ENCODE measurements at regions not wholly inside any gene's neighbourhood (a gene's known extent, or its start where the extent isn't known, plus 50 kb on each side); places are given as distances from the start of the nearest gene placed in this dataset.

DNA sequence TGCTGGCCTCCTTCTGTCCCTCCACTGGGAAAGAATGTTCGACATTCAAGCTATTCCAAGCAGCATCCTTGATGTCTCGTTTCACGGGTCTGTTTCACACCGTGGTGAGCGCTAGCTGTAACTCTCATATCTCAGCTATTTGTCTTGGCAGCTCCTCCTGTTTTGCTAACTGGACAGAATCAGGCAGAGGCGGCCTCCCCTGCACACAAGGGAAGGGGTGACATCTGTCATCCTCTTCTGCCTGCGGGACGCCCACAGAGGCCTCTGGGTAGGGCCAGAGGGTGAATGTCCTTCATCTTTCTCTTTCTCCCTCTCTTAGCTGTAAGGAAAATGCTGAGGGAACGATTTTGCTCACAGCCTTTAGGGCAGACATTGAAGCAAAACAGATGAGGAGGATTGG, 232.8 kb upstream of the GMDS start:
- TF ChIP-seq EZH2phosphoT487 (IDR thresholded peaks at IDR 0.05; ENCODE audit: borderline replicate concordance, low read length), result no peak
- TF ChIP-seq, protein P1, sequence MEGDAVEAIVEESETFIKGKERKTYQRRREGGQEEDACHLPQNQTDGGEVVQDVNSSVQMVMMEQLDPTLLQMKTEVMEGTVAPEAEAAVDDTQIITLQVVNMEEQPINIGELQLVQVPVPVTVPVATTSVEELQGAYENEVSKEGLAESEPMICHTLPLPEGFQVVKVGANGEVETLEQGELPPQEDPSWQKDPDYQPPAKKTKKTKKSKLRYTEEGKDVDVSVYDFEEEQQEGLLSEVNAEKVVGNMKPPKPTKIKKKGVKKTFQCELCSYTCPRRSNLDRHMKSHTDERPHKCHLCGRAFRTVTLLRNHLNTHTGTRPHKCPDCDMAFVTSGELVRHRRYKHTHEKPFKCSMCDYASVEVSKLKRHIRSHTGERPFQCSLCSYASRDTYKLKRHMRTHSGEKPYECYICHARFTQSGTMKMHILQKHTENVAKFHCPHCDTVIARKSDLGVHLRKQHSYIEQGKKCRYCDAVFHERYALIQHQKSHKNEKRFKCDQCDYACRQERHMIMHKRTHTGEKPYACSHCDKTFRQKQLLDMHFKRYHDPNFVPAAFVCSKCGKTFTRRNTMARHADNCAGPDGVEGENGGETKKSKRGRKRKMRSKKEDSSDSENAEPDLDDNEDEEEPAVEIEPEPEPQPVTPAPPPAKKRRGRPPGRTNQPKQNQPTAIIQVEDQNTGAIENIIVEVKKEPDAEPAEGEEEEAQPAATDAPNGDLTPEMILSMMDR (IDR thresholded peaks at IDR 0.05; ENCODE audit: low read depth, low read length, poor library complexity, severe bottlenecking), result no peak
- H3K9me2 ChIP-seq (replicated peaks; ENCODE audit: control insufficient read depth, low read length), result no peaks in the 10 kb centered on the region
- H3K4me1 ChIP-seq (ENCODE audit: control insufficient read depth, low read length), result no peaks in the 10 kb centered on the region
- no peak overlapping the region for H3K4me2 ChIP-seq (ENCODE audit: low read length)
- no peaks in the 10 kb centered on the region for H3F3A ChIP-seq (ENCODE audit: control insufficient read depth, insufficient read depth)
- no peaks in the 10 kb centered on the region for H4K20me1 ChIP-seq (ENCODE audit: control insufficient read depth, insufficient read depth, low read depth, low read length)
- H3K27ac ChIP-seq (ENCODE audit: low read depth, low read length), result no peak overlapping the region
- no peaks in the 10 kb centered on the region for H3K36me3 ChIP-seq (ENCODE audit: control insufficient read depth, low read length)
- H3K4me3 ChIP-seq (ENCODE audit: low read length), result no peak overlapping the region
- H3K27me3 ChIP-seq (ENCODE audit: control insufficient read depth, low read length), result no peaks in the 10 kb centered on the region
- no peaks in the 10 kb centered on the region for H3K79me2 ChIP-seq (ENCODE audit: control insufficient read depth, low read length)
- peaks cover 12% of the 10 kb centered on the region for H3K9me3 ChIP-seq (ENCODE audit: control insufficient read depth, insufficient read depth, low read length)

DNA sequence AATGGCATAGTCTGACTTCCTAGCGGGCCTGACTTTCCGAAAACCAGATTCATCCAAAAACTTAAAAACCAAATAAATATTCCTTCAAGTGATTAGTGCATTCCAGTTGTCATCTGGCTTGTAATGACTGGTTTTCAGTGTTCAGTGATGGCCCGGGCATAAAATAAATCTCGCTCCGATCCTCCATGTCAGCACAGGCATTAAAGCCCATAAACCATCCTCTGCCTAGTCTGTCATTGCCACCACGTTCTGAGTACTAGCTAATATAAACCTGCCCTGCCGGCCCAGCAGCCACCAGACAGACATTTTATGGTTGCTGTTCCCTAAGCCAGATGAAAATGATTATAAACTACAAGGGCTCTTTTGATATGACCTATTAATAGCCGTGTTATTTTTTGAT, 232.3 kb upstream of the GMDS start:
- no peaks in the 10 kb centered on the region for H3K4me1 ChIP-seq (ENCODE audit: control insufficient read depth, low read length)
- no peaks in the 10 kb centered on the region for H3F3A ChIP-seq (ENCODE audit: control insufficient read depth, insufficient read depth)
- no peak overlapping the region for H3K4me2 ChIP-seq (ENCODE audit: low read length)
- H3K9me2 ChIP-seq (replicated peaks; ENCODE audit: control insufficient read depth, low read length), result no peaks in the 10 kb centered on the region
- no peak overlapping the region for H3K27ac ChIP-seq (ENCODE audit: low read depth, low read length)
- H3K9me3 ChIP-seq (ENCODE audit: control insufficient read depth, insufficient read depth, low read length), result peaks cover 10% of the 10 kb centered on the region
- H4K20me1 ChIP-seq (ENCODE audit: control insufficient read depth, insufficient read depth, low read depth, low read length), result no peaks in the 10 kb centered on the region
- H3K79me2 ChIP-seq (ENCODE audit: control insufficient read depth, low read length), result no peaks in the 10 kb centered on the region
- H3K4me3 ChIP-seq (ENCODE audit: low read length), result no peak overlapping the region
- H3K36me3 ChIP-seq (ENCODE audit: control insufficient read depth, low read length), result no peaks in the 10 kb centered on the region
- H3K27me3 ChIP-seq (ENCODE audit: control insufficient read depth, low read length), result no peaks in the 10 kb centered on the region
- TF ChIP-seq EZH2phosphoT487 (IDR thresholded peaks at IDR 0.05; ENCODE audit: borderline replicate concordance, low read length), result no peak
- TF ChIP-seq, protein P1 (IDR thresholded peaks at IDR 0.05; ENCODE audit: low read depth, low read length, poor library complexity, severe bottlenecking), result no peak

DNA sequence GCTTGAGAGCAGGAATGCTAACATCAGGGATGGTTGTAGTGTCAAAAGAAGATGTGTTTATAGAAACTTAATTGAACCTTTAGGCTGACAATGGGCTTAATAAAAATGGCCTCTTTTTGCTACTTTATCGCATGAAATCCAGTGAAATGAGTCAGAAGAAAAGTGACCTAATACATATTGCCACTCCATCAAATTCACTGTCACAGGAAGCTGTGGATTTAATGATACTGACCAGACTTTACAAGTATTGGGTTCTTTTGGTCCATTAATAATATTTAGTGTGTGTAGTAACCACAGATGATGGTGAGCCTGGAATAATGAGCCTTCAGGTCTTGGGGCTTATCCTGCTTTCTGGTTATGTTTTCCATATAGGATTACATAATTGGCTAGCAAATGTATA, 231.8 kb upstream of the GMDS start:
- Histone ChIP-seq H3K27ac (ENCODE audit: low read depth, low read length) (no peak overlapping the region), H3K36me3 (ENCODE audit: control insufficient read depth, low read length) (no peaks in the 10 kb centered on the region)

More for the DNA sequence above, 231.8 kb upstream of the GMDS start:
- no peaks in the 10 kb centered on the region for H3K27me3 ChIP-seq (ENCODE audit: control insufficient read depth, low read length)
- no peak for TF ChIP-seq EZH2phosphoT487 (IDR thresholded peaks at IDR 0.05; ENCODE audit: borderline replicate concordance, low read length)
- TF ChIP-seq, protein P1 (IDR thresholded peaks at IDR 0.05; ENCODE audit: low read depth, low read length, poor library complexity, severe bottlenecking), result no peak
- H3F3A ChIP-seq (ENCODE audit: control insufficient read depth, insufficient read depth), result no peaks in the 10 kb centered on the region
- H3K9me2 ChIP-seq (replicated peaks; ENCODE audit: control insufficient read depth, low read length), result no peaks in the 10 kb centered on the region
- no peak overlapping the region for H3K4me3 ChIP-seq (ENCODE audit: low read length)
- no peak overlapping the region for H3K4me2 ChIP-seq (ENCODE audit: low read length)
- H3K9me3 ChIP-seq (ENCODE audit: control insufficient read depth, insufficient read depth, low read length), result peaks cover 6% of the 10 kb centered on the region
- H3K79me2 ChIP-seq (ENCODE audit: control insufficient read depth, low read length), result no peaks in the 10 kb centered on the region
- no peaks in the 10 kb centered on the region for H4K20me1 ChIP-seq (ENCODE audit: control insufficient read depth, insufficient read depth, low read depth, low read length)
- H3K4me1 ChIP-seq (ENCODE audit: control insufficient read depth, low read length), result no peaks in the 10 kb centered on the region

All from DOHH2 (cell line).